OCI-LY7 (cell line): ENCODE measurements at regions not wholly inside any gene's neighbourhood (a gene's known extent, or its start where the extent isn't known, plus 50 kb on each side); places are given as distances from the start of the nearest gene placed in this dataset.

ENCODE experiments used
- EZH2phosphoT487 ChIP-seq: fragments of 200-600 bp; sonication (generic); IDR thresholded peaks from 2 replicates; pipeline ENCODE4 v1.6.1; 2018; ENCODE audit warnings: low read depth, borderline replicate concordance, mild to moderate bottlenecking, mixed run types, antibody characterized with exemption, low read length, moderate library complexity, mixed read lengths
- TF ChIP-seq, protein P1 (sequence below): fragments of 200-600 bp; sonication (generic); conservative IDR thresholded peaks from 2 replicates; pipeline ENCODE4 v1.5.1; 2014; ENCODE audit warnings: mild to moderate bottlenecking, antibody characterized with exemption, low read length, moderate library complexity, mixed read lengths

DNA sequence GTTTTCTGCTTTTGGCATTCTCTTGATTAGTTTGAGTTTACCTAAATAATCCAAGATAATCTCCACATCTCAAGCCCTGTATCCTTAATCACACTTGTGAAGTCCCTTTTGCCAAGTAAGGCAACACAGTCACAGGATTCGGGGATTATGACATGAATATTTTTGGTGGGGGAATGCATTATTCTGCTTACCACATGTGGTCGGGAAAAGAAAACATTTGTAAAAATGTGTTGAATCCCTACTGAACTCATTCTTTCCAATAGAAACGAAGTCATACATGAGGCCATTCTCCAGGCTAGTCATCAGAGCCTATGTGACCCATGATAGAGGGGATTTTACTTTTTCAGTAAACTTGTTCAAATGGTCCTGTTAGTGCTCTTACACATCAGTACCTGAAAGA is 58.5 kb upstream of the PRICKLE1 start:
- TF ChIP-seq, protein P1, sequence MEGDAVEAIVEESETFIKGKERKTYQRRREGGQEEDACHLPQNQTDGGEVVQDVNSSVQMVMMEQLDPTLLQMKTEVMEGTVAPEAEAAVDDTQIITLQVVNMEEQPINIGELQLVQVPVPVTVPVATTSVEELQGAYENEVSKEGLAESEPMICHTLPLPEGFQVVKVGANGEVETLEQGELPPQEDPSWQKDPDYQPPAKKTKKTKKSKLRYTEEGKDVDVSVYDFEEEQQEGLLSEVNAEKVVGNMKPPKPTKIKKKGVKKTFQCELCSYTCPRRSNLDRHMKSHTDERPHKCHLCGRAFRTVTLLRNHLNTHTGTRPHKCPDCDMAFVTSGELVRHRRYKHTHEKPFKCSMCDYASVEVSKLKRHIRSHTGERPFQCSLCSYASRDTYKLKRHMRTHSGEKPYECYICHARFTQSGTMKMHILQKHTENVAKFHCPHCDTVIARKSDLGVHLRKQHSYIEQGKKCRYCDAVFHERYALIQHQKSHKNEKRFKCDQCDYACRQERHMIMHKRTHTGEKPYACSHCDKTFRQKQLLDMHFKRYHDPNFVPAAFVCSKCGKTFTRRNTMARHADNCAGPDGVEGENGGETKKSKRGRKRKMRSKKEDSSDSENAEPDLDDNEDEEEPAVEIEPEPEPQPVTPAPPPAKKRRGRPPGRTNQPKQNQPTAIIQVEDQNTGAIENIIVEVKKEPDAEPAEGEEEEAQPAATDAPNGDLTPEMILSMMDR, result no peak
- TF ChIP-seq EZH2phosphoT487, result no peak
